ENCODE measurements at regions not wholly inside any gene's neighbourhood (a gene's known extent, or its start where the extent isn't known, plus 50 kb on each side); places are given as distances from the start of the nearest gene placed in this dataset.

DNA sequence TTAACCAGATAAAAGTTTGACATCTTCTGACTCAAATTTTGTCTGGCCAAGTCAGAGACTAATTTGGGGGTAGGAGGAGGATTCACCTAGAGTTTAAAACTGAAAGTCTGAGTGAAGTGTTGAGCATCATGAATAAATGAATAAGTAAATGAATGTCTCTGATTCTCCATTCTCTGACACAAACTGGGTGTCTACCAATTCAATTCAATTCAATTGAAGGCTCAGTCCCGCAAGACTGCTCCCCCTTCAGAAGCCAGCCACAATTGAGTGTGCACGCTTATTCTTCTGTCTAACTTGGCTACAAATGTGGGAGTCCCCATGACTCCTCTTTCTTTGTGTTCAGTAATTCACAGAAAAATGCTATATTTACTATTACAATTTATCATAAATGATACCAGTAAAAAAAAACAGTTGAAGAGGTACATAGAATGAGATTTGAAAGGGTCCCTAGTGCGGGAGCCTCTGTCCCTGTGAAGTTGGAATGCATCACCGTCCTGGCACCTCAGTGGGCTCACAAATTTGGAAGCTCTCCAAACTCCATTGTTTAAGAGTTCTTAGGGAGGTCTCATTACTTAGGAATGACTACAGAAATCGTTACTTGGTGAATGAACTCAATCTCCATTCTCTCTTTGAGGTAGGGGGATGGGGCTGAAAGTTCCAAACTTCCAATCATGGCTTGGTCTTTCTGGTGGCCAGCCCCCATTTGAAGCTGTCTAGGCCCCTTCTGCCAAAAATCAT is 243.7 kb upstream of the PHYHIPL start:
- DNase-seq (ENCODE audit: low read depth, low spot score), result no peak

DNA sequence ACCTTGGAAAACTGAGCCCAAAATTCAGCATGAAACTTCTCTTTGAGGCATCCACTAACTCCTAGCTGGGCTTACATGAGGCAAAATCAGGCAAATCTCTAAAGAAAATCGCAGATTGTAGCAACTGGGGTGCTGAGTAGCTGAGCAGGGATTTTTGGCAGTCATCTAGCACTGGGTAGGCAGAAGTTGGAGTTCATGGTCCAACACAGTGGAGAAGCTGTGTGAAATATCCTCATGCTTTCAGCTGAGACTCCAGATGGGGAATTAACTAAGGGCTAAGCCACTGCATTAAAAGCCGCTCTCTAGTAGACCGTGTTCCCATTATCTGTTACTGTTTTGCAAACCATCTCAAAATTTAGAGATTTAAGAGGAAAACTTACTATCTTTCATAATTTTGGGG is 240.1 kb upstream of the PHYHIPL start:
- DNase-seq (ENCODE audit: low read depth, low spot score), result no peak

DNA sequence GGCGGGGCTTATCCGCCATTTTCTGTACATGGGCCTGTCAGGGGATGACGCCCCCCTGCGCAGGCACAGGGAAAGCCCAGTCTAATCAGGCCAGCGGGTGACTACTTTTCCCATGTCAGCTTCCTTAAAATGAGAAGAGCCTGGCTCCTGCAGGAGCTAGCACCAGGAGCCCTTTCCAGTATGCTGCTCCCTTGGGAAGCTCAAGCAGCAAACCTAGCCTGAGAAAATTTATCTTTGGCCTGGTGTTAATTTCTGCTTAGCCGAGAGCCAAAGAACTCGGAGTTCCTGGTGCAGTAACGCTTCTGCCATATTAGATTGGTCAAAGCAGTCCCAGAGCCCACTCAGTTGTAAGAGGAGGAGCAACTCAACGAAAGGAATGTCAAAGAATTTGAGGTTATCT is 239.0 kb upstream of the PHYHIPL start:
- no peak for DNase-seq (ENCODE audit: low read depth, low spot score)

- DNase-seq (ENCODE audit: low read depth, low spot score), result no peak
Observed at GRCh38 chr10:58942724-58943123, 233.7 kb upstream of the PHYHIPL start.

GRCh38 chr10:58943256-58943890 is 233.1 kb upstream of the PHYHIPL start:
- DNase-seq (ENCODE audit: low read depth, low spot score), result no peak

GRCh38 chr10:58943960-58944359 is 232.5 kb upstream of the PHYHIPL start:
- DNase-seq (ENCODE audit: low read depth, low spot score), result no peak

GRCh38 chr10:58948303-58948702 is 228.1 kb upstream of the PHYHIPL start:
- no peak for DNase-seq (ENCODE audit: low read depth, low spot score)

- no peak for DNase-seq (ENCODE audit: low read depth, low spot score)
Observed at GRCh38 chr10:58950618-58951017, 225.8 kb upstream of the PHYHIPL start.

- DNase-seq (ENCODE audit: low read depth, low spot score), result no peak
Observed at GRCh38 chr10:58951087-58951486, 225.4 kb upstream of the PHYHIPL start.

GRCh38 chr10:58951746-58952145 is 224.7 kb upstream of the PHYHIPL start:
- no peak for DNase-seq (ENCODE audit: low read depth, low spot score)

- DNase-seq (ENCODE audit: low read depth, low spot score), result no peak
Observed at GRCh38 chr10:58952162-58952601, 224.3 kb upstream of the PHYHIPL start.

GRCh38 chr10:58952747-58953466 is 223.5 kb upstream of the PHYHIPL start:
- peak; percentile 1 for DNase-seq (ENCODE audit: low read depth, low spot score)

DNA sequence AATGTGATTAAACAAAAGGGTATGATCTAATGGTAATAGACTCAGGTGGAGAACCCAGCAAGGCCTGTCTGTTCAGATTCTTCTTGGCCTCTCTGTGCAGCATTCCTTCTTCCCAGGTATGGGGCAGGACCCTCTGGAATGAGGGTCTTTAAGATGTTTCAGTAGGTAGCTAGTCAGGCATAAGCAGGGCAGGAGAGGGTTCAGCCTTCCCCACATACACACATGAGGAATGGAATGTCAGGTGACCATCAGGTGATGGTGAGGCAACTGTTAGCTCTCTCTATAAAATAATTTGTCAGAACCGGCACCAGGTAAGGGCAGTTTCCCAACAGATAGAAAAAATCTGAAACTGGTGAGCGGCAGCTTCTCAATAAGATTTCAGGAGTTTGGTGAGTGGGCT is 222.3 kb upstream of the PHYHIPL start:
- no peak for DNase-seq (ENCODE audit: low read depth, low spot score)

- DNase-seq (ENCODE audit: low read depth, low spot score), result no peak
Observed at GRCh38 chr10:58955615-58956014, 220.8 kb upstream of the PHYHIPL start.

GRCh38 chr10:58956926-58957325 is 219.5 kb upstream of the PHYHIPL start:
- DNase-seq (ENCODE audit: low read depth, low spot score), result no peak

- no peak for DNase-seq (ENCODE audit: low read depth, low spot score)
Observed at GRCh38 chr10:58957517-58957916, 218.9 kb upstream of the PHYHIPL start.

- DNase-seq (ENCODE audit: low read depth, low spot score), result no peak
Observed at GRCh38 chr10:58963101-58963534, 213.3 kb upstream of the PHYHIPL start.

DNA sequence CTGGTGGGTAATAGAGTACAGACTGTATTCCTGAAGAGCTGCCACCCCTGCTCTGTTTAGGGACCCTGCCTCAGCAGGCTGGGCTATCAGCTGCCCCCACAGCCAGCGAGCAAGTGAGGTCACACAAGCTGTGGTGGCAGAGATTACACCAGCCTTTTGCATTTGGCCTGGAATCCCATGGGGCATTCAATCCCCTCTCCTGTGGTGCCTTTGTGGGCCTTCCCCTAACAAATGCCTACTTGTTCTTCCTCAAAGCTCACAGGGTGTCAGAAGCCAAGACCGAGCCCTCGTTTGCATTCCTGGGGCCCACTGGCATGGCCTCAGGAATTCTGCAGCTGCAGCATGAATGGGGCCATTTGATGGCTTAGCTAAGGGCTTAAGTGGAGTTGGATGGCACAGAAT is 212.7 kb upstream of the PHYHIPL start:
- no peak for DNase-seq (ENCODE audit: low read depth, low spot score)

DNA sequence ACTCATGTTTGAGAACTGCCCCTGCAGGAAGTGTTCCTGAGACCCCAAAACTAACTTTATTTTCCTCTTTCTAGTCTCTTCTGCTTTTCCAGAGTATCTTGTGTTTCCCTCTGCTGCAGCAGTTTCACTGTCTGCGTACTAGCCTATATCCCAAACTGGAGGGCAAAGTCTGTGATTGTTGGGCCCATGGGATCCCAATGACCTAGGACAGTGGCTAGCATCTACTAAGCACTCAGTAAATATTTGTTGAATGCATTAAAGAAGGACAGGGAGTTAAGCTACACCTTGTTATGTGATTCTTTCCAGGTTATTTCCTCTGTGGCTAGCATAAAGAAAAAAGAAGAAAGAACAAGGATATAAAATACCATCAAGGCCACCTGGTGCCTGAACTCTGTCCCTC is 210.6 kb upstream of the PHYHIPL start:
- no peak for DNase-seq (ENCODE audit: low read depth, low spot score)

GRCh38 chr10:58967551-58968388 is 208.7 kb upstream of the PHYHIPL start:
- no peak for DNase-seq (ENCODE audit: low read depth, low spot score)

DNA sequence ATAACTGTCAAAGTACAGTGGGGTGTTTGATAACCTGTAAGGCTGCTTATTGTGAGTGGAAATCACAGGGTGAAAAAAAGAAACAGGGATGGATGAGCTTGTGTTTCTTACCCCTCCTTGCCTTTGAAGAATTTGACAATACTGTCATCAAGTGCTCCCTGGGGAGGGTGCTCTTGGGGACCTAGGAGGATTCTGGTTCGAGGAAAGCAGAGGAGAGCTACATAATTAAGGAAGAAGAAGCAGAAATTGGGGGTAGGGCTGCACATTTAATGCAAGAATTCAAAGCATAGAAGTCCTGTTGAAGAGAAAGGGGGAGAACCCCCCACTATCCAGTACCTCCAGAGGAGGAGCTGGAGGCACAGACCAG is 208.1 kb upstream of the PHYHIPL start:
- DNase-seq (ENCODE audit: low read depth, low spot score), result no peak

GRCh38 chr10:58969576-58969975 is 206.9 kb upstream of the PHYHIPL start:
- no peak for DNase-seq (ENCODE audit: low read depth, low spot score)
